ENCODE measurements at regions not wholly inside any gene's neighbourhood (a gene's known extent, or its start where the extent isn't known, plus 50 kb on each side); places are given as distances from the start of the nearest gene placed in this dataset.

DNA sequence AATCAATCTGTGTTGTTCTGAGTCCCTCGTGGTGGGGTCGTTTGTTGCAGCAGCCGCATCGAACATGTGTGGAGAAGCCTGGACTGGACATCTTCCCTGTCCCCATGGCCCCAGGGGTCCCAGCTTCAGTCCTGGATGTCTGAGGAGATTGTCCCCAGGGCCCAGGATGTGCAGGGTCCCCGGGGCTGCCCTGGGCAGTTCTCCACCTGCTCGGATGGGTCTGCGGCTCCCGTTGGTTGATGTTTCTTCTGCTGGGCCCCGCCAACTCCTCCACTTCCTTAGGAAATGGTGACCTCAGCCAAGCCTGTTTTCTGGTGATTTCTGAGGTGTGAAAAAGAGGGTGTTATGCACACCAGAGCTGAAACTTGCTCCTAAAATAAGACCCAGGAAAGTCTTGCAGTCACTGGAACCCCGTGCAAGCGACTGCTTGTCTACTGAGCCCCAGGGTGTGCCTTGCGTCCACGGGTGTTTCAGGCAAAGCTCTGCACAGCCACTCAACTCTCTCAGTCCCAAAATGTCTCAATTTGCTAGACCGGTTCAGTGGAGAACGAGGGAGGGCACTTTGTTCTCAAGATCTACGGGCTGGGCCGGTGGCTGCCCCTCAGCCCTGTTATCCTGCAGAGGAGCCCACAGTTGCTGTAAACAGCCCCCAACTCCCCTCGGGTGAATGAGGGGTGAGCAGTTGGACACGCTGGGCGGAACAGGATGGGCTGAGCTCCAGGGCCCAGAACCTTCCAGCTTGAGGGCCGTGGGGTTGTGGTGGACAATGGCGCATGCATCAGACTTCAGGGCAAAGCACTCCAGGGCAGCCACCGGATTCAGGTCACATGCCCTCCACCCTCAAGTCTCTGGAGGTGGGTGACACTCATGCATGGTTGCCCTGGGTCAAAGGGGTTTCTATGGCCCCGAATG lies 66.7 kb upstream of the OLFM1 start:
- Histone ChIP-seq H3K4me3 (ENCODE audit: low read depth, low read length) (no peak overlapping the region), H2AFZ (no peak overlapping the region), H3K4me2 (ENCODE audit: low read length) (no peak overlapping the region), H3K9ac (no peak overlapping the region), H3K36me3 (ENCODE audit: control insufficient read depth, insufficient read depth, low read length) (no peaks in the 10 kb centered on the region), H3K9me3 (ENCODE audit: control insufficient read depth, low read length) (no peaks in the 10 kb centered on the region), H3K27ac (no peak overlapping the region), H3K4me1 (no peaks in the 10 kb centered on the region), H3K79me2 (no peaks in the 10 kb centered on the region), H3K27me3 (ENCODE audit: control insufficient read depth, insufficient read depth, low read length) (no peaks in the 10 kb centered on the region)
- no peak for TF ChIP-seq CTCF (IDR thresholded peaks at IDR 0.05)

GRCh38 chr9:135021393-135021789 lies 66.1 kb upstream of the OLFM1 start:
- TF ChIP-seq CTCF (IDR thresholded peaks at IDR 0.05) = no peak
- Histone ChIP-seq H3K4me2 (ENCODE audit: low read length) (no peak overlapping the region), H3K9me3 (ENCODE audit: control insufficient read depth, low read length) (no peaks in the 10 kb centered on the region), H3K79me2 (no peaks in the 10 kb centered on the region), H3K4me3 (ENCODE audit: low read depth, low read length) (no peak overlapping the region), H3K36me3 (ENCODE audit: control insufficient read depth, insufficient read depth, low read length) (no peaks in the 10 kb centered on the region), H3K27ac (no peak overlapping the region), H3K9ac (no peak overlapping the region), H3K27me3 (ENCODE audit: control insufficient read depth, insufficient read depth, low read length) (no peaks in the 10 kb centered on the region), H3K4me1 (no peaks in the 10 kb centered on the region), H2AFZ (no peak overlapping the region)

- Histone ChIP-seq H3K79me2 (no peaks in the 10 kb centered on the region), H3K4me3 (ENCODE audit: low read depth, low read length) (no peak overlapping the region), H3K27ac (no peak overlapping the region), H3K4me2 (ENCODE audit: low read length) (no peak overlapping the region), H3K27me3 (ENCODE audit: control insufficient read depth, insufficient read depth, low read length) (no peaks in the 10 kb centered on the region), H3K9ac (no peak overlapping the region), H2AFZ (no peak overlapping the region), H3K4me1 (no peaks in the 10 kb centered on the region), H3K9me3 (ENCODE audit: control insufficient read depth, low read length) (no peaks in the 10 kb centered on the region), H3K36me3 (ENCODE audit: control insufficient read depth, insufficient read depth, low read length) (no peaks in the 10 kb centered on the region)
- TF ChIP-seq CTCF (IDR thresholded peaks at IDR 0.05) = no peak
These were observed 65.1 kb upstream of the OLFM1 start for GRCh38 chr9:135022191-135022870.

DNA sequence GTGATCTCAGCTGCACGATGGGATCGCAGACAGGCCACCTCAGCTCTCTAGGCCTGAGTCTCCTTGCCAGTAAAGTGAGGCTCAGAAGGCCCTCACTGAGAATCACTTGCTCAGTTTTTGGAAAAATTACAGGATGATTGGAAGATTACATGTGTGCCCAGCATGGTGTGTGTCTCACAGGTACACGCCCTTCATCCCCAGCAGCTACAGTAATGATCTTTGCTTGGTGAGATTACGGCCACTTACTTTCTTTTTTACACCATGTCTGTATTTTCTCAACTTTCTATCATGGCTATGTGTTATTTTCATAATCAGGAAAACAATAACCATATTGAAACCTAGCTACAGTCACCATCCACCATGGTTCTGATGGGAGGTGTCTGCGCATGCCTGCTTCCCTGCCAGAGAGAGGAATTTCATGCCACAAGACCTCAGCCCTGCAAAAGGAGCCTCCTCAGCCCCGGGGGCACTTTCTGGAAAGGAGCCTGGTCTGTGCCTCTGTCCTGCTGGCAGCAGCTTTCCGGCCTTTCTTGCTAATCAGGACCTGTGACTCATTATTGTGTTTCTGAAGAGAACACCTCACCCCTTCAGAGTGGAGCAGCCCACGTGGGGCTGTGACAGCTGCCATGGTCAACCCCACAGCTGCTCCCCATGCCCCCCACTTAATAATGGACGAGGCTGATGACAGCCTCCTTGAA lies 64.2 kb upstream of the OLFM1 start:
- no peak overlapping the region for H3K9ac ChIP-seq
- no peaks in the 10 kb centered on the region for H3K79me2 ChIP-seq
- no peak overlapping the region for H3K27ac ChIP-seq
- H3K4me2 ChIP-seq (ENCODE audit: low read length) = no peak overlapping the region
- H3K36me3 ChIP-seq (ENCODE audit: control insufficient read depth, insufficient read depth, low read length) = no peaks in the 10 kb centered on the region
- H3K27me3 ChIP-seq (ENCODE audit: control insufficient read depth, insufficient read depth, low read length) = no peaks in the 10 kb centered on the region
- H2AFZ ChIP-seq = no peak overlapping the region
- TF ChIP-seq CTCF (IDR thresholded peaks at IDR 0.05) = no peak
- H3K4me3 ChIP-seq (ENCODE audit: low read depth, low read length) = no peak overlapping the region
- H3K9me3 ChIP-seq (ENCODE audit: control insufficient read depth, low read length) = no peaks in the 10 kb centered on the region
- no peaks in the 10 kb centered on the region for H3K4me1 ChIP-seq
